Posterior cingulate gyrus (tissue), 11 donors: ENCODE measurements at regions not wholly inside any gene's neighbourhood (a gene's known extent, or its start where the extent isn't known, plus 50 kb on each side); places are given as distances from the start of the nearest gene placed in this dataset.
"Not testable (repeated sequence)": the region's sequence is repeated elsewhere in the genome, so short reads cannot be mapped to it uniquely, and the experiment has no call there.

ENCODE experiments used
- DNase-seq, 10 donors: peaks; one replicate each; pipeline versions ENCODE4 v3.0.0 to v3.0.0-alpha.2; 2020 to 2021; ENCODE audit warnings: mixed read lengths in 3 of 10
- intact Hi-C: fragments of 100-400 bp; cut with DNase I; formaldehyde crosslinking; loops from one replicate; pipeline ENCODE4 v1.15.1; 2023

DNA sequence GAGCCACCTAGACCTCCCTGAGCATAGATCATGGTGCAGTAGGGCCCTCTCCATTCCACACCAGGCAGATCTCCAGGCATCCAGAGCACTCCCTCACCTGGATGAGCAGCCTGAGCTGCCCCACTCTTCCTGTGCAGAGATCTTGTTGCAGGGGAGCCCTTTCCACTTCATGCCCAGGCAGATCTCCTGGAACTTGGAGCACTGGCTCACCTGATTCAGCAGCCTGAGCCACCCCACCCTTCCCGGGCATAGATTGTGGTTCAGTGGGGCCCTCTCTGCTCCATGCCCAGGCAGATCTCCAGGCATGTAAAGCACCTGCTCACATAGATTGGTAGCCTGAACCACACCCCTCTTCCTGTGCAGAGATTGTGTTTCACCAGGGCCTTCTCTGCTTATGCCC is 78.0 kb downstream of the SEC16B start:
- intact Hi-C loops: no loop called here
- DNase-seq: no peak

- no peak for DNase-seq
- intact Hi-C loops: no loop called here
These were observed 79.4 kb downstream of the SEC16B start for GRCh38 chr1:177890479-177890878.

- intact Hi-C loops: no loop called here
- no peak for DNase-seq
These were observed 85.3 kb downstream of the SEC16B start for GRCh38 chr1:177884479-177885021.

DNA sequence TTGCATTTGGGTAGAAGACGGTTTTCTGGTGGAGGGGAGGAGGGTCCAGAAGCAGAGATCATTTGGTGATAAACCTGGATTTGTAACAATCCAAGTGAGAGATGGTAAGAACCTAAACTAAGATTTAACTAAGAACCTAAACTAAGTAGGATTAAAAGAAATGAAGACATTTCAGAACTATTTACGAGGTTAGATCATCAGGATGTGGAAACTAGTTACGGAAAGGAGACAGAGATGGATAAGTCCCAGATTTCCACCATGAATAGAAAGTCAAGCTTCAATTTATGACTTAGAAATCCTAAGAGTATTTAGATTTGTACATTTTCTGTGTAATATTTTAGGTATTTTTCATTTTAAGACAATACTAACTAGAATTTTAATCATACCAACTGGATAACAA is 86.3 kb downstream of the SEC16B start:
- no peak for DNase-seq

DNA sequence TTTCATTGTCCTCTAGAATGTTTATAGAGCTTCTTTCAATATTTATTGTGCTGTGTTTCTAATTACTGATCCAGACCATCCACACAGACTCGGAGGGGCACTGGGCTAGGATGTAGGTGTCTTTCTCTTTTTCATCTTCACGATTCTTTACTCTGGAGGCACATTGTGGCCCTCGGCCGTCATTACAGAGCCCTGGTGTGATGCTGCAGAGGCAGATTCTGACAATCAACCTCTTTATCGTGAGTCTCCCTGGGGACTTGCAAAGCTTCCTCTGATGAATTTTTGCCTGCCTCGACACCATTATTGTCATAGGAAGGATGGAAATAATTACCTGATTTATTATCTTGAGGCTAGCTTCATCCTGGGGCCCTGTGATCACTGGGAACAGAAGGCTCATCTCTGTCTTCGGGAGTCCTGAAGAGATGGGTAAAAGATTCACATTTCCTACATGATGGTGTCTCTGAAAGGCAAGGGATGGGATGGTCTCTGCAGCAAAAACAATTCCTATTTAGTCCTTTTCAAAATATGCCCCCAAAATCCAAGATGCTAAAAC is 89.4 kb downstream of the SEC16B start:
- intact Hi-C loops: no loop called here
- DNase-seq: no peak

More for the DNA sequence above, 86.3 kb downstream of the SEC16B start:
- intact Hi-C loops: no loop called here

GRCh38 chr1:177877086-177877485 is 92.8 kb downstream of the SEC16B start:
- DNase-seq: no peak
- intact Hi-C loops: no loop called here

DNA sequence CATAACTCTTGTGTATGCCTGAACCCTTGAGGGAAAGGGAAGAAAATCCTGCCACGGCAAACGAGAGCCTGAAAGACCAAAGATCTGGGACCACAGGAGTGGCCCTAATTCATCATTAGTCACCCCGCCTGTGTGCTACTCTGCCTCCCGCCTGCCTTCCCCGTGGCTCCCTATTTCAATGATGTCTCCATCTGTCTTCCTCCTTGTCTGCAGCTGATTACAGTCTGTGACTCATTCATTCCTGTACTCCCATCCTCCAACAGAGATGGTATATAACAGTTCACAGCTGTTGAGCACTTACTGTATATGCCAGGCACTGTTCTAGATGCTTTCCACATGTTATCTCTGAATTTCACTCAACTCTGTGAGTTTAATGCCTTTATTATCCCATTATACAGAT is 96.6 kb downstream of the SEC16B start:
- intact Hi-C loops: no loop called here
- DNase-seq: no peak

GRCh38 chr1:177872308-177872900 is 97.5 kb downstream of the SEC16B start:
- no peak for DNase-seq
- intact Hi-C loops: no loop called here

DNA sequence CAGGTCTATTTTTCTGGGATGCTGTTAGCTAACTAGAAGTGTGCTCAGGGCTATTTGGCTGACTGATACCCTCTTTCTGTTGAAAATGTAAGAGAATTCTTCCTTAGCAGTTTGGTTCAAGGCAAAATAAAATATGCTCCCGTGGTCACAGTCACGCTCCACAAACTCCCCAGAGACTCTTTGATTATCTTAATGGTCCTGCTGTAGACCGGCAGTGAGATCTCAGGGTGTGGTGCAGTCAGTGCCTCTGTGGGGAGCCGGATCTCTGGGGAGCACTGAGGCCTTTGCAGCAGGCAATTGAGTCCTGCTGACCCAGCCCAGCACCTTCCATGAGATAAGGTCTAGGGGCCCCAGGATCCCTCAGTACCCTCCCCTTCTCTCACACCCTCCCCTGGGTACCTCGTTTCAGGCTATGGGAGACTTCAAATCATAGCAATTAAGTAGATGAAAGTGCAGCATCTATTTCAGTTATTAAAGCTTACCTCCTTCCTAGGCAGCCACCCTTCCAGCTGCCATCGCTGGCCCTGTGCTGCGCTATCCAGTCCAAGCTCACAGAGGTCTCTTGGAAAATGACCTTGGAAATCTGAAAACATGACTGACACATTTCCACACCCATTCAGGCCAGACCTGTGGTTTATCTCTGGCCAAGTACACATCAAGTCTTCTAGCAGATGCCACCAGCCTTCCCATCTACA is 98.1 kb downstream of the SEC16B start:
- intact Hi-C loops: no loop called here
- DNase-seq: no peak

- intact Hi-C loops: no loop called here
- DNase-seq: no peak
These were observed 100.3 kb downstream of the SEC16B start for GRCh38 chr1:177869586-177869985.

DNA sequence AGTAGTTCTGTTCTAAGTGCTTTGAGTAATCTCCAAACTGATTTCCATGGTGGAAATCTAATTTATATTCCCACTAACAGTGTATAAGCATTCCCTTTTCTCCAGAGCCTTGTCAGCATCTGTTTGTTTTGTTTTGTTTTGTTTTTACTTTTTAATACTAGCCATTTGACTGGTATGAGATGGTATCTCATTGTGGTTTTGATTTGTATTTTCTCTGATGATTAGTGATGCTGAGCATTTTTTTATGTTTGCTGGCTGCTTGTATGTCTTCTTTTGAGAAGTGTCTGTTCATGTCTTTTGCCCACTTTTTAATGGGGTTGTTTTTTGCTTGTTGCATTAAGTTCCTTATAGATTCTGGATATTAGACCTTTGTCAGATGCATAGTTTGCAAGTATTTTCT is 100.8 kb downstream of the SEC16B start:
- DNase-seq, intact Hi-C loops: not testable (repeated sequence)

GRCh38 chr1:177865807-177866206 is 104.1 kb downstream of the SEC16B start:
- no peak for DNase-seq
- intact Hi-C loops: no loop called here

DNA sequence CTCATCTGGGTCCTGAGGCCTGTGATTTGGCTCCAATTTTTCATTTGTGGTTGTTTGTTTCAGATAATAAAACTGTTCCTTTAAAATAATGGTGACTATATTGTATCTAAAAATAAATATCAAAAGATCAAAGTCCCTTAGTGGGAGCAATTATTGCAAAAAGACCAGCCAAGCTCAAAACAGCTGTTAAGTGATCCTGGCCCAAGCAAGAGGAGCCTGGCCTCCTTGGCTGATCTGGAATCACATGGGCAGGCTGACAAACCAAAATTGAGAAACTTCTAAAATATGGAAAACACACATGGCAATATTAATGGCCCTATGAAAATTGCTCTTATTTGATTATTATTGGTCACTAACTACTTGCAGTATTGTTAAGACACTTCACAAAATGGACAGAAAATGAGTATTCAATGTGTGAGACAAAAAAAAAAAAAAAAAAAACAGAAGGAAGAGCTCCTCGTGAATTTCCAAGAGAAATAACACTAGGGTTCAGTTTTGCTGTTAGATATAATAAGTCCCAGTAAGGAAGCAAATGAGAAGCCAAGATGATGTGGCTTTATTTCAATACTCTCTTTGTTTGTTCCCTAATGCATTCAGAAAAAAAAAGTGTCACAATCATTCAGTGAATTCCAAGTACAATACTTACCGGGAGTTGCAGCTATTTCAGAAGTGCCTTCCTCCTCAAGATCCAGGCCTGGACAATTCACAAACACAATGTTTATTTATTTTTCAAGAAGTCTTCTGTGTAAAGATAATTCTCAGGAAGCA is 105.1 kb downstream of the SEC16B start:
- no peak for DNase-seq
- intact Hi-C loops: no loop called here

GRCh38 chr1:177863796-177864195 is 106.1 kb downstream of the SEC16B start:
- intact Hi-C loops: no loop called here
- DNase-seq: no peak

- intact Hi-C loops: no loop called here
- DNase-seq: no peak
These were observed 106.9 kb downstream of the SEC16B start for GRCh38 chr1:177862916-177863315.

DNA sequence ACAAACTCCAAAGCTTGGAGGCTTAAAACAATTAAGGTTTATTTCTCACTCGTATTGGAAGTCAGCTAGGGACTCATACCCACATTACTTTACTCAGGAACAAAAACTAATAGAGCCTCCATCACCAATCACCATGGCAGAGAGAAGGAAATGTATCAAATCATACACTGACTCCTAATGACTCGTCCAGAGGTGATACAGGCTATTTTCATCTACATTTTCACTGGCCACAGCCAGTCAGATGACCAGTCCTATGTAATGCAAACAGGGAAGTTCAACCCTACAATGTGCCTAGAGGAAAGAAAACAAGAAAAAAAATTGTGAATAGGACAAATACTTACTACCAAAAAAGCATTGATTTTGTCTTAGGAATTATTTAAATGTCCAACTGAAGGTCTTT is 110.3 kb downstream of the SEC16B start:
- intact Hi-C loops: no loop called here
- no peak for DNase-seq

DNA sequence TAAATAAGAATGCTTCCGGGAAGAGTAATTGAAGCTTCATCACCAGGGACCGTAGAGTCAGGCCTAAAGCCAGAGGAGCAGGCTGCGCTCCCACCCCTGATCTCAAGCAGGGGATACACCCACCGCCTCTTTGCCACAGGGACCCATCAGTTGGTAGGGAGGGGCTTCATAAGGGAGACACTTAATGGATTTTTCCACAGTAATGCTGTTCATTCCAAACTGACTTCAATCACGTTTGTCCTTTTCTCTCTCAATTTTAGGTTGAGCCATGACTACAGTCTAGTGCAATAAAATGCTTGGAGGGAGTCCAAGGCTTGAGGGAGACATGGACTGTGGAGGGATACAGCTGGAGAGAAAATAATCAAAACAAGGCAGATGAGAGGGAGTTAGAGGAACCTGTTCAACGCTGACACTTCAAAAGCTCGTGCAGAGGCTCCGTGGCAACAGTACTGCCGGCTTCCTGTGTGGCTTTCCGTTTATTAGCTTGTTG is 111.5 kb downstream of the SEC16B start:
- intact Hi-C loops: no loop called here

GRCh38 chr1:177857285-177857684 is 112.6 kb downstream of the SEC16B start:
- intact Hi-C loops: no loop called here
- no peak for DNase-seq

More for the DNA sequence above, 111.5 kb downstream of the SEC16B start:
- DNase-seq: no peak

- intact Hi-C loops: no loop called here
- no peak for DNase-seq
These were observed 114.9 kb downstream of the SEC16B start for GRCh38 chr1:177854951-177855350.

- intact Hi-C loops: no loop called here
- no peak for DNase-seq
These were observed 120.1 kb downstream of the SEC16B start for GRCh38 chr1:177849579-177850290.
